AG09309 (cell line): ENCODE measurements at regions not wholly inside any gene's neighbourhood (a gene's known extent, or its start where the extent isn't known, plus 50 kb on each side); places are given as distances from the start of the nearest gene placed in this dataset.

Experiments used
- DNase-seq: peaks from one replicate; pipeline ENCODE4 v3.0.0-alpha.2; 2010; ENCODE audit warnings: low read depth
- H3K4me3 ChIP-seq: 2 replicates; pipeline ENCODE4 v1.5.1; 2011; ENCODE audit warnings: mild to moderate bottlenecking, low read depth, low read length, moderate library complexity; ENCODE audit not compliant: control insufficient read depth
- CTCF ChIP-seq: IDR thresholded peaks from 2 replicates; pipeline ENCODE4 v1.5.1; 2011; ENCODE audit warnings: mild to moderate bottlenecking, low read depth, low read length, inconsistent platforms; ENCODE audit not compliant: insufficient read depth, control insufficient read depth; ENCODE audit errors: missing control alignments

GRCh38 chr6:5937169-5937909 lies 69.4 kb downstream of the NRN1 start:
- no peak for TF ChIP-seq CTCF
- DNase-seq = no peak

GRCh38 chr6:5936631-5937030 lies 70.1 kb downstream of the NRN1 start:
- H3K4me3 ChIP-seq = no peak overlapping the region

More at GRCh38 chr6:5937169-5937909, 69.4 kb downstream of the NRN1 start:
- H3K4me3 ChIP-seq = no peak overlapping the region

GRCh38 chr6:5936140-5936539 lies 70.6 kb downstream of the NRN1 start:
- no peak overlapping the region for H3K4me3 ChIP-seq
- TF ChIP-seq CTCF = no peak
- DNase-seq = no peak

More at GRCh38 chr6:5936631-5937030, 70.1 kb downstream of the NRN1 start:
- DNase-seq = no peak
- TF ChIP-seq CTCF = no peak

GRCh38 chr6:5930968-5931367 lies 75.8 kb downstream of the NRN1 start:
- no peak for TF ChIP-seq CTCF
- DNase-seq = no peak
- H3K4me3 ChIP-seq = no peak overlapping the region

GRCh38 chr6:5930143-5930770 lies 76.5 kb downstream of the NRN1 start:
- no peak for TF ChIP-seq CTCF
- DNase-seq = no peak
- no peak overlapping the region for H3K4me3 ChIP-seq

- no peak for DNase-seq
- TF ChIP-seq CTCF = no peak
These were observed 82.9 kb downstream of the NRN1 start for GRCh38 chr6:5923840-5924239.

GRCh38 chr6:5922230-5922629 lies 84.5 kb downstream of the NRN1 start:
- DNase-seq = no peak
- no peak overlapping the region for H3K4me3 ChIP-seq

More at GRCh38 chr6:5923840-5924239, 82.9 kb downstream of the NRN1 start:
- H3K4me3 ChIP-seq = no peak overlapping the region

More at GRCh38 chr6:5922230-5922629, 84.5 kb downstream of the NRN1 start:
- TF ChIP-seq CTCF = no peak
